H1 (cell line): ENCODE measurements at regions not wholly inside any gene's neighbourhood (a gene's known extent, or its start where the extent isn't known, plus 50 kb on each side); places are given as distances from the start of the nearest gene placed in this dataset.
"Not testable (repeated sequence)": the region's sequence is repeated elsewhere in the genome, so short reads cannot be mapped to it uniquely, and the experiment has no call there.

ENCODE experiments used
- CTCF ChIA-PET: fragments of 300-600 bp; sonication (Branson Sonifier 250); formaldehyde crosslinking; loops from one replicate; lab custom pipeline; 2021; ENCODE audit not compliant: partially characterized antibody; lab: Charles Lee
- POLR2A ChIA-PET: fragments of 300-600 bp; sonication (Branson Sonifier 250); formaldehyde crosslinking; loops from one replicate; lab custom pipeline; 2021; ENCODE audit warnings: inconsistent platforms; ENCODE audit not compliant: partially characterized antibody; lab: Charles Lee
- DNase-seq, 2 experiments: peaks; one replicate each; pipeline versions ENCODE4 v3.0.0 to v3.0.0-alpha.2; 2010 to 2022; ENCODE audit warnings: low spot score in 2 of 2, low read depth in 1 of 2, mixed read lengths in 1 of 2
- FAIRE-seq: peaks from 2 replicates; lab custom pipeline; 2011; peaks lifted over from hg19 to GRCh38; lab: Jason Lieb, UNC
- H2AFZ ChIP-seq: 2 replicates; pipeline ENCODE4 v1.8.1; 2012; ENCODE audit warnings: low read length, inconsistent platforms
- H2AK5ac ChIP-seq: 2 replicates; pipeline ENCODE4 v1.6.1; 2013; ENCODE audit warnings: low read depth, low read length
- H2BK120ac ChIP-seq: replicated peaks from 2 replicates; pipeline ENCODE3; 2013; ENCODE audit warnings: low read depth, low read length, inconsistent platforms
- H2BK12ac ChIP-seq: 2 replicates; pipeline ENCODE4 v1.6.1; 2013; ENCODE audit warnings: low read depth, low read length
- H2BK15ac ChIP-seq: 2 replicates; pipeline ENCODE4 v1.6.1; 2013; ENCODE audit warnings: low read length
- H2BK20ac ChIP-seq: 2 replicates; pipeline ENCODE4 v1.6.1; 2013; ENCODE audit warnings: low read length
- H2BK5ac ChIP-seq: 2 replicates; pipeline ENCODE4 v1.6.1; 2013; ENCODE audit warnings: low read depth, low read length
- H3K14ac ChIP-seq: 2 replicates; pipeline ENCODE4 v1.6.1; 2013; ENCODE audit warnings: inconsistent platforms; ENCODE audit not compliant: insufficient read length
- H3K18ac ChIP-seq: 2 replicates; pipeline ENCODE4 v1.6.1; 2013; ENCODE audit warnings: low read length; ENCODE audit errors: extremely low read depth
- H3K23ac ChIP-seq: 2 replicates; pipeline ENCODE4 v1.6.1; 2013; ENCODE audit warnings: inconsistent platforms; ENCODE audit not compliant: insufficient read length
- H3K23me2 ChIP-seq: 2 replicates; pipeline ENCODE4 v1.6.1; 2013; ENCODE audit warnings: low read depth, low read length
- H3K27ac ChIP-seq: 2 replicates; pipeline ENCODE4 v1.6.1; 2011; ENCODE audit warnings: low read depth, low read length, inconsistent platforms
- H3K27me3 ChIP-seq, 4 experiments: replicated peaks in 1 of 4; 1 replicate in 1 of 4; 2 replicates in 3 of 4; pipeline versions ENCODE4 v1.6.1 to v1.8.1; 2011 to 2013; ENCODE audit warnings: low read length in 3 of 4, mild to moderate bottlenecking in 3 of 4, inconsistent platforms in 2 of 4, mixed read lengths in 2 of 4, moderate library complexity in 1 of 4; ENCODE audit not compliant: control insufficient read depth in 3 of 4, insufficient read depth in 3 of 4; ENCODE audit errors: extremely low read depth in 1 of 4
- H3K36me3 ChIP-seq, 4 experiments: 2 replicates each; pipeline versions ENCODE4 v1.6.1 to v1.8.1; 2011 to 2013; ENCODE audit warnings: mild to moderate bottlenecking in 4 of 4, low read length in 3 of 4, moderate library complexity in 2 of 4, control low read depth in 1 of 4, inconsistent platforms in 1 of 4; ENCODE audit not compliant: insufficient read depth in 4 of 4, control insufficient read depth in 2 of 4
- H3K4ac ChIP-seq: replicated peaks from 2 replicates; pipeline ENCODE3; 2013; ENCODE audit warnings: low read length, low read depth, mixed read lengths, inconsistent platforms; ENCODE audit not compliant: insufficient read length
- H3K4me1 ChIP-seq, 4 experiments: replicated peaks in 1 of 4; 1 replicate in 1 of 4; 2 replicates in 3 of 4; pipeline versions ENCODE4 v1.6.1 to v1.8.1; 2011 to 2013; ENCODE audit warnings: low read length in 3 of 4, inconsistent platforms in 2 of 4, mixed read lengths in 1 of 4; ENCODE audit not compliant: insufficient read depth in 4 of 4, control insufficient read depth in 3 of 4
- H3K4me2 ChIP-seq, 2 experiments: 2 replicates each; pipeline versions ENCODE4 v1.6.1 to v1.8.1; 2011 to 2013; ENCODE audit warnings: low read depth in 2 of 2, low read length in 2 of 2, control low read depth in 1 of 2, inconsistent platforms in 1 of 2, mild to moderate bottlenecking in 1 of 2; ENCODE audit not compliant: insufficient read depth in 1 of 2
- H3K4me3 ChIP-seq, 4 experiments: fragments of 200-600, 300-600 bp in 1 of 4; sonication (generic), shearing (Covaris generic), sonication (Bioruptor Twin) in 1 of 4; 2 replicates each; pipeline versions ENCODE4 v1.5.1 to v1.8.1; 2011 to 2016; ENCODE audit warnings: low read length in 4 of 4, low read depth in 3 of 4, control low read depth in 2 of 4, inconsistent platforms in 2 of 4, mild to moderate bottlenecking in 2 of 4, mixed read lengths in 1 of 4, moderate library complexity in 1 of 4; ENCODE audit not compliant: insufficient read depth in 2 of 4; ENCODE audit errors: extremely low read depth in 1 of 4
- H3K56ac ChIP-seq: replicated peaks from 2 replicates; pipeline ENCODE3; 2013; ENCODE audit warnings: low read depth, mild to moderate bottlenecking, mixed read lengths, low read length, inconsistent platforms; ENCODE audit not compliant: insufficient read length
- H3K79me1 ChIP-seq: 2 replicates; pipeline ENCODE4 v1.6.1; 2013; ENCODE audit warnings: low read depth, low read length, control low read depth
- H3K79me2 ChIP-seq, 2 experiments: 2 replicates each; pipeline versions ENCODE4 v1.6.1 to v1.8.1; 2012 to 2013; ENCODE audit warnings: low read length in 2 of 2, mild to moderate bottlenecking in 2 of 2, inconsistent platforms in 1 of 2; ENCODE audit not compliant: insufficient read depth in 2 of 2, control insufficient read depth in 1 of 2
- H3K9ac ChIP-seq, 4 experiments: replicated peaks in 1 of 4; 1 replicate in 1 of 4; 2 replicates in 3 of 4; pipeline versions ENCODE4 v1.6.1 to v1.8.1; 2011 to 2013; ENCODE audit warnings: low read depth in 3 of 4, low read length in 3 of 4, control low read depth in 2 of 4, mild to moderate bottlenecking in 2 of 4, moderate library complexity in 2 of 4, inconsistent platforms in 1 of 4; ENCODE audit errors: extremely low read depth in 1 of 4
- H3K9me3 ChIP-seq, 2 experiments: 2 replicates each; pipeline versions ENCODE4 v1.6.1 to v1.8.1; 2012 to 2013; ENCODE audit warnings: mild to moderate bottlenecking in 2 of 2, moderate library complexity in 2 of 2, control low read depth in 1 of 2, inconsistent platforms in 1 of 2, low read depth in 1 of 2, low read length in 1 of 2, mixed read lengths in 1 of 2; ENCODE audit not compliant: insufficient read depth in 2 of 2
- H4K20me1 ChIP-seq, 2 experiments: replicated peaks in 1 of 2; 2 replicates each; pipeline versions ENCODE3 to v1.8.1; 2011 to 2013; ENCODE audit warnings: inconsistent platforms in 2 of 2, low read length in 2 of 2, mild to moderate bottlenecking in 1 of 2; ENCODE audit not compliant: insufficient read depth in 2 of 2, control insufficient read depth in 1 of 2
- H4K5ac ChIP-seq: 2 replicates; pipeline ENCODE4 v1.6.1; 2013; ENCODE audit warnings: low read length, low read depth, mixed read lengths, inconsistent platforms; ENCODE audit not compliant: insufficient read length
- H4K8ac ChIP-seq: 2 replicates; pipeline ENCODE4 v1.8.0; 2013; ENCODE audit warnings: mild to moderate bottlenecking, moderate library complexity, low read length, inconsistent platforms; ENCODE audit not compliant: insufficient read depth; ENCODE audit errors: extremely low read depth
- H4K91ac ChIP-seq: replicated peaks from 2 replicates; pipeline ENCODE3; 2013; ENCODE audit warnings: low read length, mixed read lengths, inconsistent platforms; ENCODE audit not compliant: insufficient read length
- WGBS, 2 experiments: shearing (Covaris generic) in 1 of 2; methylation state at CpG; one replicate each; pipeline versions ENCODE4 v1.1.6 to v1.1.7; 2013 to 2015; ENCODE audit warnings: low lambda C conversion rate in 2 of 2, mixed read lengths in 2 of 2, inconsistent platforms in 1 of 2, low coverage in 1 of 2, missing lambda C conversion rate in 1 of 2; ENCODE audit not compliant: insufficient replicate concordance in 2 of 2, insufficient coverage in 1 of 2, insufficient read length in 1 of 2; ENCODE audit errors: extremely low coverage in 1 of 2, missing lambda C conversion rate in 1 of 2; 5-methylcytosine and 5-hydroxymethylcytosine counted together

- H2BK120ac ChIP-seq, H3K4me3 ChIP-seq, H3K9me3 ChIP-seq, H2BK15ac ChIP-seq, H3K4me2 ChIP-seq, H3K79me2 ChIP-seq, H3K36me3 ChIP-seq, FAIRE-seq, H3K4ac ChIP-seq, H4K5ac ChIP-seq, H2AK5ac ChIP-seq, H3K23ac ChIP-seq, POLR2A ChIA-PET, H3K27ac ChIP-seq, H3K79me1 ChIP-seq, H4K91ac ChIP-seq, H2BK5ac ChIP-seq, H4K8ac ChIP-seq, H3K4me1 ChIP-seq, H3K18ac ChIP-seq, H3K56ac ChIP-seq, H4K20me1 ChIP-seq, H3K23me2 ChIP-seq, H2BK20ac ChIP-seq, CTCF ChIA-PET, H3K27me3 ChIP-seq, H3K9ac ChIP-seq, DNase-seq, H3K14ac ChIP-seq, H2AFZ ChIP-seq, H2BK12ac ChIP-seq: not testable (repeated sequence)
- WGBS, 2 experiments, result 100% methylated on average over 3 of the region's 4 CpGs; no CpG with 5 or more reads in 1 of the 2 experiments
Measured at GRCh38 chrX:46171457-46171856, 373.8 kb downstream of the ZNF674 start.
